HG02973 (cell line): ENCODE measurements at regions not wholly inside any gene's neighbourhood (a gene's known extent, or its start where the extent isn't known, plus 50 kb on each side); places are given as distances from the start of the nearest gene placed in this dataset.

Experiments
- ATAC-seq: cut with Tn5 transposase; IDR thresholded peaks from one replicate; pipeline ENCODE4 v1.9.1; 2021; ENCODE audit warnings: moderate library complexity; ENCODE audit not compliant: unreplicated experiment

- ATAC-seq, result no peak
Observed at GRCh38 chr18:30562231-30562630, 480.3 kb downstream of the DSC3 start.

GRCh38 chr18:30556112-30556511 is 486.4 kb downstream of the DSC3 start:
- no peak for ATAC-seq

GRCh38 chr18:30545393-30545792 is 497.1 kb downstream of the DSC3 start:
- no peak for ATAC-seq

GRCh38 chr18:30544141-30544540 is 498.4 kb downstream of the DSC3 start:
- no peak for ATAC-seq

- no peak for ATAC-seq
Observed at GRCh38 chr18:30533716-30534115, 508.8 kb downstream of the DSC3 start.

- ATAC-seq, result no peak
Observed at GRCh38 chr18:30527917-30528316, 514.6 kb downstream of the DSC3 start.

GRCh38 chr18:30527226-30527625 is 515.3 kb downstream of the DSC3 start:
- ATAC-seq, result no peak

- ATAC-seq, result no peak
Observed at GRCh38 chr18:30522288-30522929, 520.1 kb downstream of the DSC3 start.

- no peak for ATAC-seq
Observed at GRCh38 chr18:30514059-30514458, 528.5 kb downstream of the DSC3 start.

GRCh38 chr18:30512872-30513271 is 529.7 kb downstream of the DSC3 start:
- ATAC-seq, result no peak

- no peak for ATAC-seq
Observed at GRCh38 chr18:30510882-30511281, 531.7 kb downstream of the DSC3 start.

GRCh38 chr18:30501594-30501993 is 540.9 kb downstream of the DSC3 start:
- no peak for ATAC-seq

GRCh38 chr18:30500240-30500945 is 542.1 kb downstream of the DSC3 start:
- no peak for ATAC-seq

- no peak for ATAC-seq
Observed at GRCh38 chr18:30499721-30500120, 542.8 kb downstream of the DSC3 start.

GRCh38 chr18:30492552-30493129 is 549.9 kb downstream of the DSC3 start:
- no peak for ATAC-seq

- no peak for ATAC-seq
Observed at GRCh38 chr18:30491815-30492551, 550.6 kb downstream of the DSC3 start.

GRCh38 chr18:30489890-30490643 is 552.5 kb downstream of the DSC3 start:
- no peak for ATAC-seq

GRCh38 chr18:30487962-30488361 is 554.6 kb downstream of the DSC3 start:
- no peak for ATAC-seq

GRCh38 chr18:30486856-30487255 is 555.7 kb downstream of the DSC3 start:
- no peak for ATAC-seq

GRCh38 chr18:30485078-30485477 is 557.5 kb downstream of the DSC3 start:
- no peak for ATAC-seq

GRCh38 chr18:30481871-30482270 is 560.7 kb downstream of the DSC3 start:
- no peak for ATAC-seq
